Mucosa of rectum (tissue), 2 donors: ENCODE measurements at regions not wholly inside any gene's neighbourhood (a gene's known extent, or its start where the extent isn't known, plus 50 kb on each side); places are given as distances from the start of the nearest gene placed in this dataset.

Source experiments
- H3K27ac ChIP-seq, 2 donors: one replicate each; pipeline ENCODE4 v1.7.0; 2013; ENCODE audit warnings: inconsistent platforms in 2 of 2, low read depth in 2 of 2, low read length in 2 of 2
- H3K27me3 ChIP-seq, 2 donors: one replicate each; pipeline ENCODE4 v1.7.0; 2013; ENCODE audit warnings: low read length in 2 of 2; ENCODE audit not compliant: control insufficient read depth in 2 of 2, insufficient read depth in 2 of 2
- H3K36me3 ChIP-seq, 2 donors: one replicate each; pipeline ENCODE4 v1.7.0; 2013; ENCODE audit warnings: low read length in 2 of 2; ENCODE audit not compliant: control insufficient read depth in 2 of 2, insufficient read depth in 2 of 2
- H3K4me1 ChIP-seq, 2 donors: one replicate each; pipeline ENCODE4 v1.7.0; 2013; ENCODE audit warnings: low read length in 2 of 2, mild to moderate bottlenecking in 1 of 2; ENCODE audit not compliant: control insufficient read depth in 2 of 2, insufficient read depth in 2 of 2
- H3K4me3 ChIP-seq, 2 donors: one replicate each; pipeline ENCODE4 v1.7.0; 2013; ENCODE audit warnings: low read length in 2 of 2
- H3K9ac ChIP-seq, 2 donors: one replicate each; pipeline ENCODE4 v1.7.0; 2013; ENCODE audit warnings: low read length in 2 of 2, low read depth in 1 of 2, mild to moderate bottlenecking in 1 of 2
- H3K9me3 ChIP-seq, 2 donors: one replicate each; pipeline ENCODE4 v1.7.0; 2013; ENCODE audit warnings: low read length in 2 of 2; ENCODE audit not compliant: control insufficient read depth in 2 of 2
- donor health status: healthy.
- donor health status: Normal muscosa, but diverticular disease.

DNA sequence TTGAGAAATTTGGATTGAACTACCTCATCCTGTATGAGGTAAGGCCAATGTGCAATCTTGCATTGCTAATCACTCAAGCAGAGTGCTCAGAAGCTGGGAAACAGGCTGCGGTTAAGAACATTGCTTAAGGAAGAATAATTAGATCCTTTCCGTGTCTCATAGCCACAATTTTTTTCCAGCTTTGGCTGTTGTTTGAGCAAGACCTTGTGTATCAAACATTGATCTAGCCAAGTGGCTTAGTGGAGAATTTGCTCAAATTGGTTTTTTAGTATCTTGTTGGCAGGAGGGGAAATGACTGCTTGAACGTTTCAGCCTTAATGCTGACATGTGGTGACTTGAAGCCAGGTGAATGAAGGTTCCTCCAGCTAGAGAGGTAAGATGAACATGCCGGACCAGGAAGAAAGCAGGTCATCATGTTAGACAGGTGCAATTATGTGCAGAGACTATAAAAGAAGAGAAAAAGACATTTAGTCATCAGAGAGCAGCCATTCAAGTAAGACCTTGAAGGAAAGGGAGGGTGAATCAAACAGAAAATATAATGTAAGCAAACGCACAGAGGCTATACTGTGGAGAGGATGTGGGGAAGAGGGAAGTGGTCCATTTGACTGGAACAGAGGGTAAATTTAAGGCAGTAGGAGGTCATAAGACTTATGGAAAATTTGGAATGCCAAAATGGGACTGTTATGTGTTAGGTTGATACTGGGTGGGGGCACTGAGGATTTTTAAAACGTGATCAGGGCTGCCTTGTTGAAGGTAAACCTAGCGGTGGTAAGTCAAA, 98.9 kb upstream of the CYP1B1 start:
- Histone ChIP-seq H3K27me3 (no peaks in the 10 kb centered on the region), H3K36me3 (no peaks in the 10 kb centered on the region), H3K9me3 (no peaks in the 10 kb centered on the region), H3K4me1 (no peaks in the 10 kb centered on the region), H3K27ac (no peak overlapping the region), H3K9ac (no peak overlapping the region), H3K4me3 (no peak overlapping the region)

- Histone ChIP-seq H3K9ac (no peak overlapping the region), H3K36me3 (no peaks in the 10 kb centered on the region), H3K27me3 (no peaks in the 10 kb centered on the region), H3K4me3 (no peak overlapping the region), H3K4me1 (no peaks in the 10 kb centered on the region), H3K27ac (no peak overlapping the region), H3K9me3 (no peaks in the 10 kb centered on the region)
Measured at GRCh38 chr2:38174131-38174530, 98.2 kb upstream of the CYP1B1 start.

- Histone ChIP-seq H3K27ac (no peak overlapping the region), H3K4me1 (no peaks in the 10 kb centered on the region), H3K27me3 (no peaks in the 10 kb centered on the region)
Measured at GRCh38 chr2:38173683-38174082, 97.7 kb upstream of the CYP1B1 start.

DNA sequence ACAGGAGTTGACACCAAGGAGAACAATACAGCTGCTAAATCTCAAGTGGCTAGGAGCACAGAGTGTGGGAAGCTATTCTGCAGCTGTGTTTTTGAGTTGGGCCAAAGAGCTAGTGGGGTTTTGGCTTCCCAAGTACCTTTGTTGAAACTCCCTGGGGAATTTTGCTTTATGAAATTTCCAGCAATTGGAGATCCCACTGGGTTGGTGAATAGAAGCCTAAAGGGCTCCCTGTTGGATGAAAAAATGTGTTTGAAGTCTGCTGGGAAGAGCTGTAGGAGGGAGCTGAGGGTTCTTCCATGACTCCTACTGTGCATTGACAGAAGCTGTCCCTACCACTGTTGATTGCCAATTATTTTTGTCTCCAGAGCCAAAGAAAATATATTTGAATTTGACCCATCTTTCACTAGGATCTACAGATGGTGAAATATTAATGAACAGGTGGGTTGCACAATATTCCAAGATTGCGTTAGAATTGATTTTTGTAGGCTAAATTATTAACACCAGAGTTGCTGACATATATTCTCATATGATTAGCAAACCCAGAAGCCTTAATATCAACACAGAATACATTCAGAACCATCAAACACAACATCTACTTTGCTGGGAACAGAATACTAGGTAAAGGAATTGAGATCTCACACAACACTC, 95.4 kb upstream of the CYP1B1 start:
- Histone ChIP-seq H3K9me3 (no peaks in the 10 kb centered on the region), H3K27me3 (no peaks in the 10 kb centered on the region), H3K4me3 (no peak overlapping the region), H3K27ac (no peak overlapping the region), H3K9ac (no peak overlapping the region), H3K36me3 (no peaks in the 10 kb centered on the region), H3K4me1 (no peaks in the 10 kb centered on the region)

More at GRCh38 chr2:38173683-38174082, 97.7 kb upstream of the CYP1B1 start:
- H3K9ac ChIP-seq = no peak overlapping the region
- no peaks in the 10 kb centered on the region for H3K36me3 ChIP-seq
- no peaks in the 10 kb centered on the region for H3K9me3 ChIP-seq
- H3K4me3 ChIP-seq = no peak overlapping the region

DNA sequence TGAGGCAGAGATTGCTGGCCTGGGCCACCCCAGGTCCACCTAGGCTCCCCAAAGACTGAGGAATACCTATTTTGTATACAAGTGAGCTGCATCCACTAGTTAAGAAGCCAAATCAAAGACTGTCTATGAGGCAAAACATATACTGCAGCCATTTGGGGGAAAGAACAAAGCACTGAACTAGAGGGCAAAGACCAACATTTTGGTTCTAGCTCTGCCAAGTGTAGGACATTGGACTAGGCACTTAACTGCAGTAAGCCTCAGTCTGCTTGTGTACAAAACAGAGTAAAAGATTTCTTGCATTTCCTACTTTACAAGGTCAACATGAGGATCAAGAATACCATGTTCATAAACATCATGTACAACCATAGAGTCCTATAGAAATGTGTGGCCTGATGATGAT, 94.8 kb upstream of the CYP1B1 start:
- Histone ChIP-seq H3K9ac (no peak overlapping the region), H3K4me3 (no peak overlapping the region), H3K4me1 (no peaks in the 10 kb centered on the region), H3K27ac (no peak overlapping the region), H3K9me3 (no peaks in the 10 kb centered on the region), H3K27me3 (no peaks in the 10 kb centered on the region), H3K36me3 (no peaks in the 10 kb centered on the region)

DNA sequence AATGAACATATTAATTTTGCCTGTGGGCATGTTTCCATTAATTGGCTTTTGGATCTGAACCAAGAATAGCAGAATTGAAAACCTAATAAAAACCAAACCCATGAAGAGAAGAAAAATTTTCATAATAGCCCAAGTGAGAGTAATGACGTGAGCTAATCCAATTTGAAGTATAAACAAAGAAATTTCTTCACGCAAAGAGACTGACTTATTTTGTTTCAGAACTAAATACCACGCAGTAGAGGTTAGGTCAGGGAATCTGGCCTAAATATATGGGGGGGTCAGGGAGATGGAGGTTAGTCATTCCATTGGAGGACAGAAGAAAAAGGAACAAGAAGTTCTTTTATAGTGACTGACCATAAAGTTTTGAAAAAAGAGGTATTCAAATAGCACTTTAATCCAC, 94.1 kb upstream of the CYP1B1 start:
- Histone ChIP-seq H3K36me3 (no peaks in the 10 kb centered on the region), H3K9me3 (no peaks in the 10 kb centered on the region), H3K9ac (no peak overlapping the region), H3K4me1 (no peaks in the 10 kb centered on the region), H3K27me3 (no peaks in the 10 kb centered on the region), H3K27ac (no peak overlapping the region), H3K4me3 (no peak overlapping the region)

- H3K9me3 ChIP-seq = no peaks in the 10 kb centered on the region
- H3K4me3 ChIP-seq = no peak overlapping the region
- H3K9ac ChIP-seq = no peak overlapping the region
- no peaks in the 10 kb centered on the region for H3K4me1 ChIP-seq
- H3K36me3 ChIP-seq = no peaks in the 10 kb centered on the region
- H3K27me3 ChIP-seq = no peaks in the 10 kb centered on the region
- no peak overlapping the region for H3K27ac ChIP-seq
Measured at GRCh38 chr2:38168710-38169480, 92.9 kb upstream of the CYP1B1 start.

- Histone ChIP-seq H3K27ac (no peak overlapping the region), H3K27me3 (no peaks in the 10 kb centered on the region)
Measured at GRCh38 chr2:38167968-38168350, 92.0 kb upstream of the CYP1B1 start.

DNA sequence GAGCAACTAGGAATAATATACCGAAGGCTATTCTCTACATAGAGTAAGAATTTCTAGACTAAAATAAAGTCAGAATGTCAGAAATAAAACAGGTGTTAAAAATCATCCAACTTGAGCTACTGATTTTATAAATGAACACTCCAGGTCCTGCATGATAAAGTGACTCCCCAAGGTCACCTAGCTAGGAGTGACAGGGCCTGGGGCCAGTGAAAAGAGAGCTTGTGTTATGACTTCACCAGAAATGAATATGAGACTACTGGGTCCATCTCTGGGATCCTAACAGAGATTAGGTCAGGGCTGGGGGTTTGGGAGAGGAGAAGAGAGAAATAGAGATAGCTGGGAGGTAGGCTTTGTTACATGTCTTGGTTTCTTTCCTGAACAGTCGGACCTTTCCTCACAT, 89.7 kb upstream of the CYP1B1 start:
- no peaks in the 10 kb centered on the region for H3K27me3 ChIP-seq
- H3K36me3 ChIP-seq = no peaks in the 10 kb centered on the region
- no peaks in the 10 kb centered on the region for H3K9me3 ChIP-seq
- no peaks in the 10 kb centered on the region for H3K4me1 ChIP-seq
- H3K27ac ChIP-seq = no peak overlapping the region
- H3K9ac ChIP-seq = no peak overlapping the region
- H3K4me3 ChIP-seq = no peak overlapping the region

More at GRCh38 chr2:38167968-38168350, 92.0 kb upstream of the CYP1B1 start:
- Histone ChIP-seq H3K9ac (no peak overlapping the region), H3K4me3 (no peak overlapping the region), H3K4me1 (no peaks in the 10 kb centered on the region), H3K9me3 (no peaks in the 10 kb centered on the region), H3K36me3 (no peaks in the 10 kb centered on the region)

- H3K9ac ChIP-seq = no peak overlapping the region
- no peaks in the 10 kb centered on the region for H3K27me3 ChIP-seq
- H3K9me3 ChIP-seq = no peaks in the 10 kb centered on the region
- H3K36me3 ChIP-seq = no peaks in the 10 kb centered on the region
- H3K4me3 ChIP-seq = no peak overlapping the region
- H3K27ac ChIP-seq = no peak overlapping the region
- H3K4me1 ChIP-seq = no peaks in the 10 kb centered on the region
Measured at GRCh38 chr2:38164881-38165280, 88.9 kb upstream of the CYP1B1 start.
